Hematopoietic multipotent progenitor cell treated with erythropoietin and hydrocortisone succinate and interleukin-3 and kit ligand, for 8 days (in vitro differentiated cells): ENCODE measurements at regions not wholly inside any gene's neighbourhood (a gene's known extent, or its start where the extent isn't known, plus 50 kb on each side); places are given as distances from the start of the nearest gene placed in this dataset.

Experiments
- DNase-seq: peaks from one replicate; pipeline ENCODE4 v3.0.0-alpha.2; 2015

DNA sequence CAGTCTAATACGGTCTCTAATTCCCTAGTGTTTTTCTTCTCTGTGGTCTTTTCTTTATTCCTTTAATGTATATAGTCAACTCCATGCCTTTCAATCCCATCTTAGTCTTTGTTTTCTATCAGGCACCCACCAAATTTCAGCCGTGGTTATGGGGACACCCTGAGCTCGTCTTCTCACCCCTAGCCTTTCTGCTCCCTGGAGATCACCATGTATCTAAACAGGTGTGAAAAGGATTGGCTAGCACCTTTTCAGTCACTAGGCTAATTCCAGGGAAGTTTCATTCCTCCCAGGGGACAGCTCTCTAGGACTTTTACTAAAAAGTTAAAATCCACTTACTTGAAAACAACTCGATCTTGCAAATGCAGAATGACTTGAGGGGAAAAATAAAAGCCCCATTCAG is 291.3 kb downstream of the ETNK1 start:
- DNase-seq, result no peak

DNA sequence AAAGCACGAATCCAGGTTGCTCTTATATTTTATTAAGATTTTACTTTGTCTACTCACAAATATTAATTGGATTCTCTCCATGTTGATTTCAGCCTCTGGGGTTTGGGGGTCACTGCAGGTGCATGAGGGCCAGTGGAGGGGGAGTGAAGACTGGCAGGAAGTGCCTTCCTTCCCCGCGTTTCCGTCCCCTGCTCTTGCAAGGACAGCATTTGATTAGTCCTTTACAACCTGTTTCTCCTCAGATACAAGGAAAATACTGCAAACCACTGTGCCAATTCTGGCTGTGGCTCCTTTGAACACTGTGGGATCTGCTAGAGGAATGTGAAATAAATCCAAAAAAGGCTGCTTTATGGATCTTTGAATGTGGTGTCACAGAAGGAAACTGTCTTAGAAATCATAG is 291.8 kb downstream of the ETNK1 start:
- no peak for DNase-seq

DNA sequence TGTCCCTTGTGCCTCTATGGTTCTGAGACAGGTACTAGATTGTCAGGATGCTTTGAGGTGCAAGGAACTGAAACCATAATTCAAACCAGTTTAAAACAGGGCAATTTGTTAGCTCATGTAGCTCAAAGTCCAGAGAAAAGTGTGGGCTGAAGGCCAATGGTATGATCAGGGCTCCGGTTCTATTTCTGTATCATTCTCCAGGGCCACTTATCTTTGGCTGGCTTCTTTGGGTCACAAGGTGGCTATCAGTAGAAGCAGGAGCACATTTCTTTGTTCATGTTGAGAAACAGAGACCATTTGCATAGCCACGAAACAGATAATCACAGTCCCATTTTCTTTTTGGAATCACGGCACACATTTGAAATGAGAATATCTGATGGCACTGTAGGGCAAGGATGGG is 294.9 kb downstream of the ETNK1 start:
- peak; percentile 2 for DNase-seq

DNA sequence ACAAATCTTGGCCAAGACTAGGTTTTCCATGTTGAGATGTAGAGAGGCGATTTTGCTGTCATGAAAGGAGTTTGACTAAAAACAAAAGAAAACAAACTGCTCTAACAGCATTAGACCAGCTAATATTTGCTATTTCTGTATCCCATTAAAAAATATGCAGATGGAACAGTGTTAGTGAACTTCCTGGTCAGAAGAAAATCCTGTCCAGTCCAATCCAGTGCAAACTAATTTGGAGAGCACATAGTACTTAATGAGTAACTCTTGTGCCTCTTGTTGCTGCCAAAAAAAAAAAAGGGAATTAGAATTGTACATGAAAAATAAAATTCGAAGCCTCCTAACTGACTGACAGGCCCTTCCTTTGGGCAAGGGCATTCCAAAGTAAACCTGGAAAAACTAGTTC is 298.8 kb downstream of the ETNK1 start:
- DNase-seq, result no peak

DNA sequence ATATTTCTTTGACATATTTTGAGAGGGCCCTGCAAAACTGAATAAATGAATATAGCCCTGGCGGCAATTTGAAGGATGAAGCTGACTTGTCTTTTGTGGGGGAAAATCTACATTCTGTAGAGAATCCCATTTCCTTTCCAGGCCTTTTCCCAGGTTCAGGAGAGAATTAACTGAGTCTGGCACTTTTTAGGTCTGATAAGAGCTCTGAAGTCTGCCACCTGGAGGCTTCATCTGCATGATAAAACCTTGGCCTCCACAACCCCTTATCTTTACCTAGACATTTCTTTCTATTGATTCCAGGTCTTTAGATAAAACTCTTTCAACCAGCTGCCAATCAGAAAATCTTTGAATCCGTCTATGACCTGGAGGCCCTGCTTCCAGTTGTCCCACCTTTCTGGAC is 299.4 kb downstream of the ETNK1 start:
- DNase-seq, result no peak

DNA sequence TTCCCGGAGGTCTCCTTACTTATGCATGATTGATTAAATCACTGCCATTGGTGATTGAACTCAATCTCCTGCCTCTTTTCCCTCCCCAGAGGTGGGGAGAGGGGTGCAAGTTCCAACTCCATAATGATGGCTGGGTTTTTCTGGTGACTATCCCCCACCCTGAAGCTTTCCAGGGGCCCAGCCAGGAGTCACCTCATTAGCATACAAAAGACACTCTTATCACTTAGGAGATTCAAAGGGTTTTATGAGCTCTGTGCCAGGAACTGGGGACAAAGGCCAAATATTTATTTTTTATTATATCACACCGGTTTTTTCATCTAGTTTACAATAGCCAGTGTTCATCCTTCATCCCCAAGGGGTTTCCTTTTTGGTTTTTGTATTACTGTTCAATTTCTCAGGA is 300.7 kb downstream of the ETNK1 start:
- no peak for DNase-seq

DNA sequence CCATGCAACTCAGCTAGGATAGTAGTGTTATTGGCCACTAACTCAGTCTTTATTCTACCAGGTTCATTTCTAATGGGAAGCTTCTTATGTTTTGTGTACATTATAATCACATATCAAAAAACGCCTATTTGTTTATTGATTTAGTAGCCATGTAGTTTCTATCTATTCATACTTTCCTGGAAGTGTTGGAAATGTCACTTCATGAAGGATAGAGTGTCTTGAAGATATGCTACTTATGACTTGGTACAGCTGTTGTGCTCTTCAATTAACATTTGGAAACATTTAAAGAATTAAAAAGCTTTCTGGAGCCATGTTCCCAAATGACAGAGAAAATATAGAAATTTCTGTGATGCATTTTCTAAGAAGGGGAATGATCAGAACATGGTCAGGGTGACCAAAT is 307.5 kb downstream of the ETNK1 start:
- no peak for DNase-seq

DNA sequence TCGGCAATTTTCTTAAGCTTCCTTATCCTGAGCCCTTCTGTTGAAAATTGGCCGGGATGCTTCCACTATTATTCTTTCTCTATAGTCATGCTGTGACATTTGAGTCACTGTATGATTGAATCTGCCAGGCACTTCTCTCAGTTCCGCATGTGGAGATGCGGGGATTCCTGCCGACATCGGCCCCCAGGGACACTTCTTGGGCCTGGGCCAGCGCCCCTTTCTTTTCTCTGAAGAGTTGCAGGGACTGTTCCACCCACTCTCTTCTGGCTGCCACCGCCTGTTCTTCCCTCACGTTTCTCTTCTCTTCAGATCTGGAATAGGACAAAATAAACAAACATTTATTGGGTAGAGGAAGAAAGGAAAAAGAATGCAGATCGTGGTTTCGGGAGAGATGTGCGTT is 310.1 kb downstream of the ETNK1 start:
- DNase-seq, result no peak

DNA sequence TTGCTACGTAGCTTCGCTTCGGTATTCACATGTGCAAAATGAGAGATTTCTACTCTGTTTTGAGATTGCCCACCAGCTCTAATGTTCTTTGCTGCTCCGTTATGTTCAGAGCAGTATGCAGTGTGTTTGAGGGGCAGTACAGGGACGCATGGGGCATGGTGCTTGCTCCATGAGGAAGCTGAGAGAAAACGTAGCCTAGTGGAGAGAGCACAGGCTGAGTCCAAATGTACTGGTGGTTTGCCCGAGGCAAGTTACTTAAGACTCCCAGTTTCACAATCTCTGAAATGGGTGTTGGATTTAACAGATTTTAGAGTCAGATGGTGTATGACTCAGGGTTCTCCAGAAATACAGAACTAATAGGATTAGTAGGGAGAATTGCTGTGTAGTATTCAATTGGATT is 310.5 kb downstream of the ETNK1 start:
- no peak for DNase-seq

DNA sequence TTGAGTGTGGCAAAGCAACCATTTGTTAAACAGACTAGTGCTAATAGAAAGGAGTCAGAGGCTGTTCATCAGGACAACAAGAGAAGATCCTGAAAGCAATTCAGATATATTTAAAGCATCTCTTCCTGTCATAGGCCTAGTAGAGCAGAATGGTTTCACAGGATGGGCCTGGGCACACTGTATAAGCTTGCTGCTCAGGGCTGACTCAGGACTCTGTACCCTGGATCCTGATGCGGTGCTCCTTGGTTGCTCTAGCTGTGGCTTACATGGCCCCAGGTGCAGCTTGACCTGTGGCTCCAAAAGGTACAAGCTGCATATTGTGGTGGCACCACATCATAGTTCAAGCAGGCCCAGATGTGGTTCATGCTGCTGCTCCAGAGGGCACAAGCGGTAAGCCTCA is 313.4 kb downstream of the ETNK1 start:
- DNase-seq, result no peak

DNA sequence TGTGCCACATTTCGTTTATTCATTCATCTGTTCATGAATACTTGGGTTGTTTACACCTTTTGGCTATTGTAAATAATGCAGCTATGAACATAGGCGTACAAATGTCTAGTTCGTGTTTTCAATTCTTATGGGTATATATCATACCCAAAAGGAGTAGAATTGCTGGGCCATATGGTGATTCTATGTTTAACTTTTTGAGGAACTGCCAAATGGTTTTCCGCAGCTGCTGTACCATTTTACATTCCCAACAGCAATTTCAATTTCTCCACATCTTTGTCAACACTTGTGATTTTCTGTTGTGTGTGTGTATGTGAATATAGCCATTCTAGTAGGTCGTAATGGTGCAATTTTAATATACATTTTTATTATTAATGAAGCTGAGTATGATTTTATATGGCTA is 326.2 kb downstream of the ETNK1 start:
- no peak for DNase-seq

DNA sequence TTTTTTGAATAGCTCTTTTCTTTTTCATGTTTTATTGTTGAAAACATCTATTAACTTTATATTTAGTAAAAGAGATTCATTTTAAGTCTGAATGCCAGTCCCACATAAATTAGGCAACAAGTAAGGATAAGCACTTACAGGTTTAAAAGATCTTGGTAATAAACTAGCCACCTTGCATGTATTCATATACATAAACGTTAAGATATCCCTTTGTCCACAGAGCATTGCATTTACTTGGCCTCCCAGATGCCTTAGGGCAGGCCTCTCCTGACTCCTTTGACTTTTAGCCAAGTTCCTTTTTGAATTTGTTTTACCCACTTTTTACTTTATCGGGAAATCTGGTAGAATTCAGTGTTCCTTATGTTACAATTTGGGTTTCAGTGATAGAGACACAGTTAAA is 331.7 kb downstream of the ETNK1 start:
- DNase-seq, result no peak

DNA sequence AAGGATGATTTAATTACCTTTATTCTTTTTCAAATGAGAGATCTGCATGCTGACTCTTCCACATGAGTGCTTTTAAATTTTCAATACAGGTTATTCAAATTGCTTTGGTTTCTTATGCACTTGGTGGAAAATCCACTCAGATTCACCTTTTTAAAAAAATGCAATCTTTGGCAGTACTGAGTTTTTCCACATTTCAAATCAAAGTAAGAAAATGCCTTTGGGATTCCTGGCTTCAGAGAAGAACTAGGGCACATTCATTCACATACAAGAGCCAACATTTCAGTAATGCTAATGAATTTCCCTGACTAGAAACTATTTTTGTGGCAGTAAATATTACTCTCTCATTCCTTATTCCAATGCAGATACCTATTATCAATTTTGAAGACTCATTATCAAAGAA is 342.2 kb downstream of the ETNK1 start:
- DNase-seq, result no peak

DNA sequence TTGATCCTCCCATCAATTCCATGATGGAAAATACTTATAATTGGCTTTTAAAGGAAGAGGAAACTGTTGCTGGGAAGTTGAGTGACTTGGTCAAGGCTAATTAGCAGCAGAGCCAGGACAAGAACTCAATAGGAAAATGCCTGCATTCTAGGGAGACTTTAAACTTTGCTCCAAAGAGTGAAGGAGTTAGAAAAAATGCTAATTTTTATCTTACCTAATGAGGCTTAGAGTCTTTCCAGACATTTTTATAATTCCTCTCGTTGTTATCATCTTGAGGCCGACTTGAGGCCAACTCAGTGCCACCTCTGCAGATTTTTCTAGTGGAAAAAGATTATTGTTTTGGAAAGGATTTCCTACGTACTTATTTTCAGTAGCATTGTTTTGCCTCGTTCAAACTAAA is 344.6 kb downstream of the ETNK1 start:
- no peak for DNase-seq

DNA sequence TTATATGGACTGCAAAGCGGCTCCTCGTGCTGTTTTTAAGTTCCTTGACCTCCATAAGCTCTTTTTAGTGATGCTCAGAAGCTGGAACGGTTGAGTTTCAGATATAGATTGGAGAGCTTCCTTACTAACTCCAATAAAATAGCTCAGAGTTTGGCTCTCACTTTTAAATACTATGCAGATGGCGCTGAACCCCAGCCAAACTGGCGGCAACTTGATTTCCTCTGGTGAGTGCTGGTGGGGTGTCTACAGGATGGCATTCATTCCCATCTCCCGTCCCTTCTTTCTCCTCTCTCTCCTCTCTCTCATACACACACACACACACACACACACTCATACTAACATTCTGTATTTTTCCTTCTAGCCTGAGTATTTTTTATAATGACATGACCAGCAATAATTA is 346.3 kb downstream of the ETNK1 start:
- DNase-seq, result no peak

DNA sequence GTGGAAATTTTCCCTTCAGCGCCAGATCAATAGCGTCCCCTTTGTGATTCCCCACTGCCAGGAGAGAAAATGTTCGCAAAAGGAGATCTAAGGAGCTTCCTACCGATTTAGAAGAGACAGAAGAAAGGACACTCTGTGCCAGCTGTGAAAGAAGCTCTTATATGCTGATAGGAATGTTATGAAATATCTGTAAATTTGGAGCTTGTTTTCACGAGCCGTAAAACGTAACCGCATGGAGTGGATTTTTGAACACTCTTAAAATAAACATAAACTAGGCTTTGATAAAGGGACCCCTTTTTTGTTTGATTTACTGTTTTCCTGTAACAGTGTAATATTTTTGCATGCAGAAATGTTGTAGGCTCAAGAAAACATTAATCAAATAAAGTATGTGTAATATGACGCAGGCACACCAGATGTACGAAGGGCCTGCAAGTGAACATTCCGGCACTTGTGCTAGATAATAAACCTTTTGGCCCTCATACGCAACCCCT is 346.8 kb downstream of the ETNK1 start:
- no peak for DNase-seq

DNA sequence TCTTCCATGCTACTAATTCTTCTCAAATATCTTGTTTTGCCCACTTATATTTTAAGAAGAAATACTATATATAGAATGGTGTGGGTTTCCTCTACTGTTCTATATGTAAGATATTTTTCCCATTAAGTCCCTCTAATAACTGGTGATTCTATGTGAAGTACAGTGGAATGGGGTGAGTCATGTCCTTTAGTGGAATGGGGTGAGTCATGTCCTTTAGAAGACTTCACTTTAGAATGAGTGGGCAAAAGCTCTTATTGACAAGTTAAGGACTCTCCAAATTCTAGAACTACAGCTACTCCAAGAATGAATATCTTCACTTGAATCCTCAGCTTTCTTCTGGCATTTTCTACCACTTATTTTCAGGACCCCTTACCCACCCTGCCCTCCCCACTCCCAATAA is 349.9 kb downstream of the ETNK1 start:
- no peak for DNase-seq

DNA sequence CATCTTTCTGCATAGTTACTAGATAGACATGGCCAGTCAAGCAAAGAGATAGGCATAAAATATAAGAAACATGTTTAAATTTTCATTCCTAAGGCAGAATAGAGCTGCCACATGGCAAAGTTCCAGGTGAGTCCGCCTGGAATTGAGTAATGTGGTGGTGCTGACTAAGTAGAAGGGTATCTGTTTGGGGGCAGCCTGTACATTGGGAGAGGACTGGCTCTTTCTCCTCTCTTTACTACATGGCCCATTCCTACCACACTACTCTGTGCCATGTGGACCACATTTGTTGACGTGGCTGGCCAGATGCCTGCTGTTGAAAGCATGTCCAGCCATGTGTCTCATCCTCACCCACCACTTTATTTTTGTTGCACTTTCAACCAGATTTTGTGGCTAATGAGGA is 354.0 kb downstream of the ETNK1 start:
- no peak for DNase-seq

DNA sequence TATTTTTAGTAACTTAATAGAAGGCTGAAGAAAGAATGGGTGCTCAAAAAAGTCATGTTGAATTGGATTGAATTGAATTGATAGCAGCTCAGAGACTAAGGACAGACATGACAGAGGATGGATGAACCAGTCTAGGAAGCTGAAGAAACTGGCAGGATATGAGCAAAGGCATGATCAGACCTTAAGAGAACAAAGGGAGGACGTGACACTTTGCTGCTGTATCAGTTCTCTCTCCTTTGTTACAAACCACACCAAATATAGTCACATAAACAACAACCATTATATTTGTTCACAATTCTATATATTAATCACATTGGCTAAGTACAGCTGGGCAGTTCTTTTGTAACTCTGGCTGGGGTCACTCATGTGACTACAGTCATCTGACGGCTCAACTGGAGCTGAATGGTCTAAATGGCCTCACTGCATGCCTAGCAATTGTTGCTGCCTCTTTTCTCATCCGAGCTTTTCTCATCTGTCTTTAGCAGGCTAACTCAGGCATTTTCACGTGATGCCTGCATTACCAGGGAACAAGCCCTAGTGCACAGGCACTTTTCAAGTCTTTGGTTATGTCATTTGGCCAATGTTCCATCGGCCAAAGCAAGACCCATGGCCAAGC is 355.0 kb downstream of the ETNK1 start:
- DNase-seq, result no peak

DNA sequence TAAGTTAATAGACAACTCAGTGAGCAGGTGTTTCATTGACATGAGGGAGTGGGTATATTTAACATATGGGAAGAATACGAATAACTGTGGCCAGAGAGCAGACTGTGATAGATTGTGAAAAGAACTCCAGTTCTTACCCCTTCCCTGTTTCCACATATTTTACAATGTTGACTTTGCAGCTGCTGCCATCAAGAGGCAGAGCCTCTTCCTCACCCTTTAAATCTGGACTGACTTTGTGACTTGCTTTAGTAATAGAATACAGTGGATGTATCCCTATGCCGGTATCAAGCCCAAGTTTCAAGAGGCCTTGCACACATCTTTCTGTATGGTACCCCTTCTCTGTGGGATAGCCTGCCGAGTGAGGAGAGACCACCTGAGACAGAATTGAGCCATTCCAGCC is 356.7 kb downstream of the ETNK1 start:
- no peak for DNase-seq

DNA sequence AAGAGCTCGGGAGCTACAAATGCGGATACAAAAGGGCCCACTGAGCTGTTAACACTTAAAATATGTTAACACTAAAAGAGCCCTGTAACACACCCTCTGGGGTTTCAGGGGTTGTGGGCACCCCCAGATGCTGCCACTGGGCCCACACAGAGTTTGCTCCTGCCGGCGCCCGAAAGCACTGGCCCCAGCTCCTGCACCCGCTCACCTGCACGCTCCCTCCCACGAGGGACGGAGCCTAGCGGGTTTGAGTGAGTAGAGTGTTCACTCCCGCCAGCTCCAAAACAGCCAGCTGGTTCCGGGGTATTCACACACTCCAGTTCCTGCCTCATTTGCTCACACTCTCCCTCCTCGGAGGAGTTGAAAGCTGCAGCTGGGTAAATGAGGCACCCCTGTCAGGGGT is 357.7 kb downstream of the ETNK1 start:
- no peak for DNase-seq

DNA sequence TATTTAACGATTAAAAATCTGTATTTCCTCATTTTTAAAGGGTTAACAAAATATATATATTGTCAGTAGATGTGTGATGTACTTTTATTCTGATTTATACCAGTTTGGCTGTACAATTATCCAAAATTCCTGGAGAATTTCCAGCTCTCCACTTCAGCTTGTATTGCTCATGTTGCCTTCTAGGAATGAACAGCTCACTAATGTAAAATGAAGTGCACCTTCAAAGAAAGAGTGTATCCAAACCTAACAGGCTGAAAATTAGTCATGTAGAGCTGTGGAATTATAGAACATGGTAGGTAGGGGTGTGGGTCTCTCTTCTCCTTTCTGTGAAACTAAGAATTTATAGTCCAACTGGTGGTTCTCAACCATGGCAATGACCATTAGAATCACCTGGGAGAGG is 362.0 kb downstream of the ETNK1 start:
- no peak for DNase-seq

DNA sequence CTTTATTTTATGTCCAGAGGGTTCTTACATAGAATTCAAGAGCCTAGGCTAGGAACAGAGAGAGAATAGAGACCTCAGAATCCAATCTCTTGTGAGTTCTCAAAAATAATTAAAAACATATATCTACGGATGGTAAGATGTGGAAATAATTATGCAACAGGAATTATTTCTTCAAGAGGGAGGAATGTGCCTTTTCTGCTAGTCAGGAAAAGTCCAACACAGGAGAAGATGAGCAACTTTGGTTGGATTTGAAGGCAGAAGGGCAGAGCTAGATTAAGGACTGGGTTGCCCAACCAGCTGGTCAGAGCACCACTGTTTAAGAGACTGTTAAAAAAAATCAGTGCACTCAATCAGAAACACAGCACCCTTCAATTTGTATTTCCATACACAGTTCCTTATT is 365.5 kb downstream of the ETNK1 start:
- DNase-seq, result no peak

DNA sequence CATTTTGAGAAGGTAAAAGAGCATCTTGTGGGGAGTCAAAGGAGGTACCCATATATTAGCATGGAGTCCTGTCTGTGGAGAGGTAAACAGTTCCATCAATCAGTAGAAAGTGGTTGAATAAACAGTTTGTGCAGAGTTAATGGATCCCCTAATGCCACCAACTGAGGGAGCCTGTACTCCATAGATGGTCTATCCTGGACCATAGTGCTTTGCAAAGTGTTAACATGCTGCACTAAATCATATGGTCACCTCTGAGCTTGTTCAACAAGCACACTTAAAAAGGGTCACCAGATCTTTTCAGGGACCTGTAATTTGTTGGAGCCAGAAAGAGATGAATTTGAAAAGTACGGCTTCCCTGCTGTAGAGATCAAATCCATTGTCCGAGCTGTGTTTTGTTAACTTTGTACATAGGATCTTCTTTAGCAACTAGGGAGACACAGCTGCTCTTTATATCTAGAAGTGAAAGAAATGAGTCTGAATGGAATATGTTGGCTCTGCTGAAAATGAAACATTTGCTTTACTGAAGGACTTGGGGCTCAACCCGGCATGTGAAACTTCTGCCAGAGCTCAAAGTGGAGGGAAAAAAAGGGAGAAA is 366.4 kb downstream of the ETNK1 start:
- no peak for DNase-seq

DNA sequence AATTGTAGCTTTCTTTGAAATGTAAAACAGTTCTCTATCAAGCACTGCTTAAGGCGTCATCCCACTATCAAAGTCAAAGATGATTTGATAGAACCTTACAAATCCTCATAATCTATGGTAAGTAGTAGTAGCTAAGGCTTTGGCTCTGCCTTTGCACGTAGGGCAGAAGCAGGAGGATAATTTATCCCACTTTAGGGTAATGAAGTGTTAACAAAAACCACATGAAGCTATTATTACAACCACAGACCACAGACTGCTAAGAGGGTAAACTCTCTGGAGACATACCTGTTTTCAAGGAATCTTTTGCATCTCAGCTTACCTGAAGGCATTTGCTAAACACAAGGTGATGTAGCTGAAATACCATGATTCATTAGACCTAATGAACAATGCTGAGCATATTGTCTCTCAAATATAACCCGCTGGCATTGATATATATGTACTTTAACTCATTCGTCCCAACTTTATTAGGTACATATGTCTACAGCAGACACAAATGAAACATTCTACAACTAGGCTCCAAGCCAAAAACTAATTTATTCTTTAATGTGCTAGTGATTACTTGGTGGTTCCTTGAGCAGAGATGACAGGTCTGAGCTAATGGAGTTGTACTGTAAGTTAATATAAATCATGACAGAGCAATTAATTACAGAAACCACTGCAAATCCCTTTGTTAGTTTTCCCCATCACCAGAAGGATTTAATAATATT is 368.8 kb downstream of the ETNK1 start:
- no peak for DNase-seq
